H9 (cell line): ENCODE measurements at regions not wholly inside any gene's neighbourhood (a gene's known extent, or its start where the extent isn't known, plus 50 kb on each side); places are given as distances from the start of the nearest gene placed in this dataset.

ENCODE experiments used
- DNase-seq: peaks from one replicate; pipeline ENCODE4 v3.0.0-alpha.2; 2017
- H2AFZ ChIP-seq: one replicate; pipeline ENCODE4 v1.6.1; 2013; ENCODE audit warnings: mild to moderate bottlenecking, low read length, control low read depth, moderate library complexity
- H2AK5ac ChIP-seq: 2 replicates; pipeline ENCODE4 v1.6.1; 2013; ENCODE audit warnings: low read length, control low read depth, mixed read lengths; ENCODE audit not compliant: insufficient read length
- H2BK120ac ChIP-seq: one replicate; pipeline ENCODE4 v1.6.1; 2013; ENCODE audit warnings: low read depth, mild to moderate bottlenecking, low read length, control low read depth, inconsistent platforms; ENCODE audit not compliant: poor library complexity, severe bottlenecking
- H2BK12ac ChIP-seq: 2 replicates; pipeline ENCODE4 v1.6.1; 2013; ENCODE audit warnings: low read length, control low read depth, mixed read lengths, low read depth; ENCODE audit not compliant: insufficient read length
- H2BK15ac ChIP-seq: 2 replicates; pipeline ENCODE4 v1.6.1; 2013; ENCODE audit warnings: low read depth, low read length, control low read depth
- H2BK20ac ChIP-seq: one replicate; pipeline ENCODE4 v1.6.1; 2013; ENCODE audit warnings: low read depth, mild to moderate bottlenecking, low read length, control low read depth, inconsistent platforms; ENCODE audit not compliant: poor library complexity, severe bottlenecking
- H2BK5ac ChIP-seq: 2 replicates; pipeline ENCODE4 v1.6.1; 2013; ENCODE audit warnings: low read length, control low read depth, mixed read lengths; ENCODE audit not compliant: insufficient read length
- H3K14ac ChIP-seq: 2 replicates; pipeline ENCODE4 v1.6.1; 2013; ENCODE audit warnings: low read length, control low read depth; ENCODE audit not compliant: insufficient read depth
- H3K18ac ChIP-seq: 2 replicates; pipeline ENCODE4 v1.6.1; 2013; ENCODE audit warnings: low read depth, mild to moderate bottlenecking, mixed read lengths, low read length, control low read depth; ENCODE audit not compliant: insufficient read length
- H3K23ac ChIP-seq: 2 replicates; pipeline ENCODE4 v1.6.1; 2013; ENCODE audit warnings: low read length, control low read depth, mixed read lengths, low read depth; ENCODE audit not compliant: insufficient read length
- H3K23me2 ChIP-seq: 2 replicates; pipeline ENCODE4 v1.6.1; 2013; ENCODE audit warnings: low read depth, mild to moderate bottlenecking, mixed read lengths, low read length, control low read depth; ENCODE audit not compliant: insufficient read length, poor library complexity, severe bottlenecking
- H3K27ac ChIP-seq: 2 replicates; pipeline ENCODE4 v1.5.1; 2013; ENCODE audit warnings: low read length, control low read depth, mixed read lengths, low read depth; ENCODE audit not compliant: insufficient read length
- H3K27me3 ChIP-seq: 2 replicates; pipeline ENCODE4 v1.6.1; 2013; ENCODE audit warnings: low read length, control low read depth, inconsistent platforms; ENCODE audit not compliant: insufficient read depth
- H3K4ac ChIP-seq: 2 replicates; pipeline ENCODE4 v1.6.1; 2013; ENCODE audit warnings: low read depth, mild to moderate bottlenecking, control low read depth, inconsistent platforms, low read length, moderate library complexity
- H3K4me1 ChIP-seq: 2 replicates; pipeline ENCODE4 v1.6.1; 2013; ENCODE audit warnings: low read length, control low read depth, inconsistent platforms; ENCODE audit not compliant: insufficient read depth
- H3K4me2 ChIP-seq: 2 replicates; pipeline ENCODE4 v1.6.1; 2013; ENCODE audit warnings: low read length, control low read depth, mixed read lengths; ENCODE audit not compliant: insufficient read length, insufficient read depth
- H3K56ac ChIP-seq: 2 replicates; pipeline ENCODE4 v1.6.1; 2013; ENCODE audit warnings: low read depth, mild to moderate bottlenecking, mixed read lengths, low read length, control low read depth; ENCODE audit not compliant: insufficient read length
- H3K79me1 ChIP-seq: 2 replicates; pipeline ENCODE4 v1.6.1; 2013; ENCODE audit warnings: low read depth, mild to moderate bottlenecking, moderate library complexity, low read length, control low read depth, inconsistent platforms; ENCODE audit not compliant: insufficient read depth, poor library complexity, severe bottlenecking
- H3K79me2 ChIP-seq: 2 replicates; pipeline ENCODE4 v1.6.1; 2013; ENCODE audit warnings: low read length, control low read depth, inconsistent platforms; ENCODE audit not compliant: insufficient read depth
- H3K9ac ChIP-seq: 2 replicates; pipeline ENCODE4 v1.6.1; 2013; ENCODE audit warnings: low read length, control low read depth, mixed read lengths; ENCODE audit not compliant: insufficient read length; ENCODE audit errors: extremely low read depth
- H3K9me3 ChIP-seq: one replicate; pipeline ENCODE4 v1.6.1; 2013; ENCODE audit warnings: low read depth, low read length, inconsistent platforms; ENCODE audit not compliant: control insufficient read depth
- H3T11ph ChIP-seq: one replicate; pipeline ENCODE4 v1.6.1; 2013; ENCODE audit warnings: mild to moderate bottlenecking, low read length, control low read depth, inconsistent platforms
- H4K20me1 ChIP-seq: one replicate; pipeline ENCODE4 v1.6.1; 2013; ENCODE audit not compliant: control insufficient read depth, insufficient read length, insufficient read depth
- H4K5ac ChIP-seq: 2 replicates; pipeline ENCODE4 v1.6.1; 2013; ENCODE audit warnings: low read depth, mild to moderate bottlenecking, mixed read lengths, low read length, control low read depth; ENCODE audit not compliant: insufficient read length
- H4K8ac ChIP-seq: replicated peaks from 2 replicates; pipeline ENCODE4 v1.6.1; 2013; ENCODE audit warnings: low read length, control low read depth, mixed read lengths, low read depth; ENCODE audit not compliant: insufficient read length
- H4K91ac ChIP-seq: 2 replicates; pipeline ENCODE4 v1.6.1; 2013; ENCODE audit warnings: low read depth, mild to moderate bottlenecking, moderate library complexity, mixed read lengths, low read length, control low read depth; ENCODE audit not compliant: insufficient read length
- H3K27ac Mint-ChIP-seq, 3 experiments: 2 replicates in 2 of 3; 3 replicates in 1 of 3; pipeline ENCODE4 v1.8.0; 2020 to 2021; ENCODE audit warnings: mixed read lengths in 3 of 3, mild to moderate bottlenecking in 1 of 3, moderate library complexity in 1 of 3
- H3K27me3 Mint-ChIP-seq: 2 replicates; pipeline ENCODE4 v1.8.0; 2021; ENCODE audit warnings: low read depth, mild to moderate bottlenecking, moderate library complexity, mixed read lengths
- H3K36me3 Mint-ChIP-seq, 3 experiments: 2 replicates in 2 of 3; 3 replicates in 1 of 3; pipeline ENCODE4 v1.8.0; 2020 to 2021; ENCODE audit warnings: low read depth in 3 of 3, mixed read lengths in 3 of 3; ENCODE audit not compliant: insufficient read depth in 1 of 3
- H3K4me1 Mint-ChIP-seq, 2 experiments: 2 replicates each; pipeline ENCODE4 v1.8.0; 2020; ENCODE audit warnings: mixed read lengths in 2 of 2
- H3K4me3 Mint-ChIP-seq, 2 experiments: 2 replicates in 1 of 2; 3 replicates in 1 of 2; pipeline ENCODE4 v1.8.0; 2020 to 2021; ENCODE audit warnings: mild to moderate bottlenecking in 2 of 2, mixed read lengths in 2 of 2, moderate library complexity in 1 of 2
- H3K9me3 Mint-ChIP-seq, 2 experiments: 2 replicates in 1 of 2; 3 replicates in 1 of 2; pipeline ENCODE4 v1.8.0; 2020; ENCODE audit warnings: mild to moderate bottlenecking in 2 of 2, mixed read lengths in 2 of 2, moderate library complexity in 1 of 2
- WGBS: extraction: QIAGEN DNeasy Blood & Tissue Kit; methylation state at CpG from one replicate; pipeline ENCODE4 v1.1.7; 2013; ENCODE audit warnings: missing lambda C conversion rate, low lambda C conversion rate, mixed read lengths; ENCODE audit not compliant: insufficient read length; ENCODE audit errors: extremely low coverage; 5-methylcytosine and 5-hydroxymethylcytosine counted together
- TF ChIP-seq, protein P1 (sequence below): fragments of 200-600 bp; sonication (generic); conservative IDR thresholded peaks from 3 replicates; pipeline ENCODE4 v1.8.0; 2021; ENCODE audit warnings: antibody characterized with exemption, mild to moderate bottlenecking

DNA sequence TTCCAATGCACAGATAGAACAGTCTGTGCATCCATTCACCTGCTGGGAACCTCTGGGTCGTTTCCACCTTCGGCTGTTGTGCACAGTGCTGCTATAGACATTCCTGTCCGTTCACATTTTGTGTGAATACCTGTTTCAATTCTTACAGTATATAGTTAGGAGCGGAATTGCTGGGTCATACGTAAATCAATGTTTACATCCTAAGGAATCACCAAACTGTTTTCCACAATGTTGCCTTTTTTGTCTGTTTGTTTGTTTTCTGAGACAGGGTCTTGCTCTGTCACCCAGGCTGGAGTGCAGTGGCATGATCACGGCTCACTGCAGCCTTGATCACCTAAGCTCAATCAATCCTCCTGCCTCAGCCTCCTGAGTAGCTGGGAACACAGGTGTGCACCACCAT, 158.3 kb downstream of the CRYBB2 start:
- Histone ChIP-seq H4K5ac (no peak overlapping the region), H2BK12ac (no peak overlapping the region), H3K4me1 (no peaks in the 10 kb centered on the region), H3K27ac (no peak overlapping the region), H4K91ac (no peak overlapping the region), H2AK5ac (no peak overlapping the region), H2AFZ (no peak overlapping the region), H4K20me1 (no peaks in the 10 kb centered on the region), H3K23ac (no peak overlapping the region), H3K14ac (no peak overlapping the region), H3K79me2 (no peaks in the 10 kb centered on the region; the same call in 1 of the 2 replicates), H3K9me3 (no peaks in the 10 kb centered on the region), H2BK120ac (no peak overlapping the region), H3K27me3 (no peaks in the 10 kb centered on the region), H3K4me2 (no peak overlapping the region), H3K18ac (no peak overlapping the region), H3K23me2 (no peaks in the 10 kb centered on the region), H2BK20ac (no peak overlapping the region), H3K9ac (no peak overlapping the region), H3K79me1 (no peaks in the 10 kb centered on the region), H3K56ac (no peak overlapping the region), H2BK15ac (no peak overlapping the region), H2BK5ac (no peak overlapping the region), H4K8ac (no peak overlapping the region), H3K4ac (no peak overlapping the region), H3T11ph (no peak overlapping the region)
- Mint-ChIP-seq H3K27ac (no peak overlapping the region), H3K27me3 (peaks cover 1% of the 10 kb centered on the region; the same call in 1 of the 2 replicates), H3K4me1 (peaks cover 0 to 3% of the 10 kb centered on the region in 2 experiments; a peak in 2 of 4 replicates), H3K36me3 (peaks cover 18 to 42% (median 40%) of the 10 kb centered on the region in 3 experiments), H3K9me3 (no peaks in the 10 kb centered on the region; a peak in 1 of 5 replicates), H3K4me3 (no peak overlapping the region)
- WGBS: no CpG with 5 or more reads among the region's 6 CpGs
- DNase-seq: no peak
- TF ChIP-seq, protein P1, sequence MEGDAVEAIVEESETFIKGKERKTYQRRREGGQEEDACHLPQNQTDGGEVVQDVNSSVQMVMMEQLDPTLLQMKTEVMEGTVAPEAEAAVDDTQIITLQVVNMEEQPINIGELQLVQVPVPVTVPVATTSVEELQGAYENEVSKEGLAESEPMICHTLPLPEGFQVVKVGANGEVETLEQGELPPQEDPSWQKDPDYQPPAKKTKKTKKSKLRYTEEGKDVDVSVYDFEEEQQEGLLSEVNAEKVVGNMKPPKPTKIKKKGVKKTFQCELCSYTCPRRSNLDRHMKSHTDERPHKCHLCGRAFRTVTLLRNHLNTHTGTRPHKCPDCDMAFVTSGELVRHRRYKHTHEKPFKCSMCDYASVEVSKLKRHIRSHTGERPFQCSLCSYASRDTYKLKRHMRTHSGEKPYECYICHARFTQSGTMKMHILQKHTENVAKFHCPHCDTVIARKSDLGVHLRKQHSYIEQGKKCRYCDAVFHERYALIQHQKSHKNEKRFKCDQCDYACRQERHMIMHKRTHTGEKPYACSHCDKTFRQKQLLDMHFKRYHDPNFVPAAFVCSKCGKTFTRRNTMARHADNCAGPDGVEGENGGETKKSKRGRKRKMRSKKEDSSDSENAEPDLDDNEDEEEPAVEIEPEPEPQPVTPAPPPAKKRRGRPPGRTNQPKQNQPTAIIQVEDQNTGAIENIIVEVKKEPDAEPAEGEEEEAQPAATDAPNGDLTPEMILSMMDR: no peak
